ENCODE measurements at regions not wholly inside any gene's neighbourhood (a gene's known extent, or its start where the extent isn't known, plus 50 kb on each side); places are given as distances from the start of the nearest gene placed in this dataset.

DNA sequence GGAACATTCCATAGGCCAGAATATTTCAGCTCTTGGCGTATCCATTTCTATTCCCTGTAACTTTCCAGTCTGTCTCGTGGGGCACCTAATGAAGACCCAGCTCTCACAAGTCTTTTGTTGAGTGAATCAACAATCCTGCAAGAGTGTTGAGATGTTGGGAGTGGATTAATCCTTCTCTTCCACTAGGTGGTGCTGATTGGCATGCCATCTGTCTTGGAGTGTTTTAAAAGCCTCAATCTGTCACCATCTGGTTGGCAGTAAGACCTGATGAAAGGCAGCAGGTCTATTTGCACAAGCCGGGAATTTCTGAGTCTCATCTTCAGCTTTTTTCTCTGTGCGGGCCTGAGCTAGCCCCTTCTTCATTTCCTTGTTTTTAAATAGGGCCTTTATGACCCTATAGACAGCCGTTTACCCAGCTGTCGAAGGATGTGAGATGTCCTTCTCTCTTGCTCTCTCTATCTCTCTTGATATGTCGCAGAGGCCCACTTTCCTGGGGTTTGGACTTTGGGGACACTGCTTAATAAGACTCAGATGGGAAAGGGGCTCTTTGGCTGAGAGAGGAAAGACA is 180.5 kb downstream of the ZNF365 start:
- Histone ChIP-seq H3K9me3 (no peaks in the 10 kb centered on the region), H3K4me1 (no peaks in the 10 kb centered on the region), H3K4me3 (no peak overlapping the region), H3K36me3 (no peaks in the 10 kb centered on the region), H3K27ac (no peak overlapping the region), H3K27me3 (no peaks in the 10 kb centered on the region)
- in situ Hi-C loops (cut with MboI; ENCODE audit: low sequenced_read_pairs in 4 of 4) (no loop called here), intact Hi-C loops (cut with DNase I; ENCODE audit: low total_unique reads) (no loop called here)
- TF ChIP-seq, protein P1, sequence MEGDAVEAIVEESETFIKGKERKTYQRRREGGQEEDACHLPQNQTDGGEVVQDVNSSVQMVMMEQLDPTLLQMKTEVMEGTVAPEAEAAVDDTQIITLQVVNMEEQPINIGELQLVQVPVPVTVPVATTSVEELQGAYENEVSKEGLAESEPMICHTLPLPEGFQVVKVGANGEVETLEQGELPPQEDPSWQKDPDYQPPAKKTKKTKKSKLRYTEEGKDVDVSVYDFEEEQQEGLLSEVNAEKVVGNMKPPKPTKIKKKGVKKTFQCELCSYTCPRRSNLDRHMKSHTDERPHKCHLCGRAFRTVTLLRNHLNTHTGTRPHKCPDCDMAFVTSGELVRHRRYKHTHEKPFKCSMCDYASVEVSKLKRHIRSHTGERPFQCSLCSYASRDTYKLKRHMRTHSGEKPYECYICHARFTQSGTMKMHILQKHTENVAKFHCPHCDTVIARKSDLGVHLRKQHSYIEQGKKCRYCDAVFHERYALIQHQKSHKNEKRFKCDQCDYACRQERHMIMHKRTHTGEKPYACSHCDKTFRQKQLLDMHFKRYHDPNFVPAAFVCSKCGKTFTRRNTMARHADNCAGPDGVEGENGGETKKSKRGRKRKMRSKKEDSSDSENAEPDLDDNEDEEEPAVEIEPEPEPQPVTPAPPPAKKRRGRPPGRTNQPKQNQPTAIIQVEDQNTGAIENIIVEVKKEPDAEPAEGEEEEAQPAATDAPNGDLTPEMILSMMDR (IDR thresholded peaks at IDR 0.05 in 4 of 5, conservative IDR thresholded peaks at IDR 0.05 in 1 of 5), result peak in 4 of 5 experiments; percentile 13 to 31 (median 28)
- no peak for TF ChIP-seq POLR2A (IDR thresholded peaks at IDR 0.05)
- peak in 1 of 2 donors; percentile 66 for ATAC-seq
- DNase-seq, result no peak

DNA sequence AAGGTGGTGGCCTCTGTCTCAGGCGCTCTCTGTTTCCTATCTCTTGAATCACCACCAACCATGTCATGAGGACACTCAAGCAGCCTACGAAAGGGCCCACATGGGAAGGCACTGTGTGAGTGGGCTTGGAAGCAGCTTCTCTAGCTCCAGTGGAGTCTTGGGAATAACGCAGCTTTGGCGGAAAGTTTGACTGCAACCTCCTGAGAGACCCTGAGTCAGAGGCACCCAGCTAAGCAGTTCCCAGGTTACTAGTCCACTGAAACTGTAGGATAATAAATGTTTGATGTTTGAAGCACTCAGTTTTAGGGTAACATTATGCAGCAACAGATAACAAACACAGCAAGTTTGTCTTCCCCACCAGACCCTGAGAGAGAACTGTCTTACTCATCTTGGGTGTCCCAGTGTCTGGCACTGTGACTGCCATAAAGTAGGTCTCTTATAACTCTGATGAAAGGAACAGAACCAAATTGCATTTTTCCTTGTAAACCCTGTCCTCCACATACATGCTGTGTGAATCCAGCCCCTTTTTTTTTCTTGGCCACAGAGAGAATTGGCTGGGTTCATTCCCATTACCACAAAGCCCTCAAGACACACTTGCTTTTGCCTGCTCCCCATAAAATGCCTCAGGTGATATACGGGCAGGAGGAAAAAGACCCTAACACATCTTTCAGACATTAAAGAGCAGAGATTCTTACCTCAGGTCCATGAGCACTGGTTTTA is 185.5 kb downstream of the ZNF365 start:
- TF ChIP-seq, protein P1 (IDR thresholded peaks at IDR 0.05 in 4 of 5, conservative IDR thresholded peaks at IDR 0.05 in 1 of 5), result no peak
- no peak for TF ChIP-seq POLR2A (IDR thresholded peaks at IDR 0.05)
- ATAC-seq (no peak), DNase-seq (no peak)
- no peaks in the 10 kb centered on the region for H3K27me3 ChIP-seq
- no peak overlapping the region for H3K4me3 ChIP-seq
- no peaks in the 10 kb centered on the region for H3K36me3 ChIP-seq
- intact Hi-C loops (cut with DNase I; ENCODE audit: low total_unique reads) (no loop called here), in situ Hi-C loops (cut with MboI; ENCODE audit: low sequenced_read_pairs in 4 of 4) (no loop called here)
- H3K9me3 ChIP-seq, result no peaks in the 10 kb centered on the region
- H3K4me1 ChIP-seq, result peaks cover 5 to 10% of the 10 kb centered on the region in 2 donors
- H3K27ac ChIP-seq, result no peak overlapping the region

DNA sequence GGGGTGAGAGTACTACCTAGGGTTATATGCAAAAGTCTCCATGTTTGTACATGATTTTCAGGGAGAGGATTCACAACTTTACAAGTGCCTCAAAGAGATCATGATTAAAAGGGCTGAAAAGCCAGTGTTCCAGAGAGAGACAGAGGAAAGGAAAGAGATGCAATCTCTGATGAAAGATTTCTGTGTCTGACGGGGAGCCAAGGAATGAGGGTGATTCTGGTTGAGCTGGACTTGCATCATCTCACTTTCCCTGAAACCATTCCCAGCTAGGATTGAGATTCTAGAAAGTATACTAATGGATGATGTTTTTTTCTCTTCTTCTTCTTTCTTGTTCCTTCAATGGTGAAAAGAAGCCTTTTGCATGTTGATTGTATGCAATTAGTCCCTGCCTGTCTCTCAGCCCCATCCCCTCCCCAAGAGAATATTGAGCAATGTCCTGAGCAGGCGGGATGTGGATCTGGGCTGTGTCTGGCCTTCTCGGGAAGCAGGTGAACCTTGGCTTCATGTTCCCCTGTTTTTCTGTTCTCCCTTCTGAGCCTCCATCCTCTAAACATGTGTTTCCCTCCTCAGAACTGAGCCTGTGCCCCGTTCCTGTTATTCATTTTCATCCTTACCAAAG is 186.1 kb downstream of the ZNF365 start:
- DNase-seq (peak; percentile 11 to 25), ATAC-seq (no peak)
- TF ChIP-seq POLR2A (IDR thresholded peaks at IDR 0.05), result no peak
- TF ChIP-seq, protein P1 (IDR thresholded peaks at IDR 0.05 in 4 of 5, conservative IDR thresholded peaks at IDR 0.05 in 1 of 5), result no peak
- no peak overlapping the region for H3K27ac ChIP-seq
- no peaks in the 10 kb centered on the region for H3K27me3 ChIP-seq
- no peaks in the 10 kb centered on the region for H3K9me3 ChIP-seq
- H3K36me3 ChIP-seq, result no peaks in the 10 kb centered on the region
- peaks cover 5 to 14% of the 10 kb centered on the region in 2 donors for H3K4me1 ChIP-seq
- in situ Hi-C loops (cut with MboI; ENCODE audit: low sequenced_read_pairs in 4 of 4), result no loop called here
- intact Hi-C loops (cut with DNase I; ENCODE audit: low total_unique reads), result no loop called here
- H3K4me3 ChIP-seq, result no peak overlapping the region

DNA sequence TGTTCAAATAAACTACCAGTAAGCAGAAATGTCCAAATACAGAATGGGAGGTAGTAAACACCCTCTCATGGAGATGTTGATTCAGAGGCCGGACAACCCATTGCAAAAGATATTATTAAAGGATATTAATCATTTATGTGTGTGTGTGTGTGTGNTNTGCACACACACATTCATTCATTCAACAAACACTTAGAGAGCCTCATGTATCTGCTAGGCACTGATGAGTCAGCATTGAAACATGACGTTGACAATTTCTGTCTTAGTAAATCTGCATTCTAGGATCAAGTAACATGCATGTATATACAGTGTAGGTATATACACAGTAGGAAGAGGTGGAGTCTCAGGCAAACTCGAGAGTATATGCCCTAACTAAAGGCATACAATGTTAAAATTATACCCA is 187.0 kb downstream of the ZNF365 start:
- no peak overlapping the region for H3K27ac ChIP-seq
- H3K9me3 ChIP-seq, result no peaks in the 10 kb centered on the region
- in situ Hi-C loops (cut with MboI; ENCODE audit: low sequenced_read_pairs in 4 of 4) (no loop called here), intact Hi-C loops (cut with DNase I; ENCODE audit: low total_unique reads) (no loop called here)
- H3K36me3 ChIP-seq, result no peaks in the 10 kb centered on the region
- DNase-seq (no peak), ATAC-seq (no peak)
- no peak overlapping the region for H3K4me3 ChIP-seq
- no peak for TF ChIP-seq POLR2A (IDR thresholded peaks at IDR 0.05)
- TF ChIP-seq, protein P1 (IDR thresholded peaks at IDR 0.05 in 4 of 5, conservative IDR thresholded peaks at IDR 0.05 in 1 of 5), result no peak
- H3K27me3 ChIP-seq, result no peaks in the 10 kb centered on the region
- peaks cover 5 to 14% of the 10 kb centered on the region in 2 donors for H3K4me1 ChIP-seq

Data from gastrocnemius medialis (tissue), 4 donors.